A204.1 (cell line): ENCODE measurements at regions not wholly inside any gene's neighbourhood (a gene's known extent, or its start where the extent isn't known, plus 50 kb on each side); places are given as distances from the start of the nearest gene placed in this dataset.
A peak's percentile ranks its signal among the peaks of the same experiment; 100 is the strongest.

Source experiments
- FAIRE-seq: peaks from 2 replicates; lab custom pipeline; 2012; peaks lifted over from hg19 to GRCh38; lab: Jason Lieb, UNC

GRCh38 chr10:113443141-113443925 is 109.5 kb upstream of the HABP2 start:
- no peak for FAIRE-seq

GRCh38 chr10:113444766-113445365 is 108.0 kb upstream of the HABP2 start:
- FAIRE-seq = no peak

DNA sequence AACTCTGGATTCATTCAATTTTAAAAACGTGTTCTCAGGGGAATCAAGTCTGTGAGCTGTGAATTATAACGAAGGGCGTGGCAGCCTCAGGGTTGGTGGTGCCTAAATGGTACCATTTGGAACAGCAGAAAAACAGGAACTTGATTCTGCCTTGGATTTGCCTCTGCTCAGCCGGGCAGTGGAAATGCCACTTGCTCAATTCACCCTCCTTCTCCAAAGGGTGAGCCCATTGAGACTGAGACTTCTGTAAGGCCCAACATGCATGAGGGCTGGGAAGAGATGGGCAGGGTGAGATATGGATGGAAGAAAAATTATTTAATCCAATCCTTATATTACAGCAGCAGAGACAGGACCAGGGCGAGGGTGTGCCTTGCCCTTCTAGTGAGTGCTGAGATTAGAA is 107.1 kb upstream of the HABP2 start:
- FAIRE-seq = no peak

DNA sequence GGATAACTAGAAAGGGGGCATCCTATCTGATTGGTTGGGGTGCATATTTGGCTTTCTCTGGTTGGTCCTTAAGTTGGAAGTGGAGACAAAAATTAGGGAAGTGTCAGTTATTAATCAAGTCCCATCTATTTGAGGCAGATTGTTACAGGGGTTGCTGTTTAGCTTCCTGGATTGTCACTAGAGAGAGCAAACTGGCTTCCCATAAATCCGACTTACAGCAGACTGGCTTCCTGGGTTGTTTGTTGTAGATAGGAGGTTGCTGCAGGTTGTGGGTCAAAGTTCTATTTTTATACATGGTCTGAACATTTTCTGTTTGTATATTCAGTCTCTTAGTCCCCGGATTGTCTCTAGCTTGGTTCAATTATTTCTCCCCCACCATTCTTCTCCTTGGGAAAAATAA is 106.1 kb upstream of the HABP2 start:
- no peak for FAIRE-seq

DNA sequence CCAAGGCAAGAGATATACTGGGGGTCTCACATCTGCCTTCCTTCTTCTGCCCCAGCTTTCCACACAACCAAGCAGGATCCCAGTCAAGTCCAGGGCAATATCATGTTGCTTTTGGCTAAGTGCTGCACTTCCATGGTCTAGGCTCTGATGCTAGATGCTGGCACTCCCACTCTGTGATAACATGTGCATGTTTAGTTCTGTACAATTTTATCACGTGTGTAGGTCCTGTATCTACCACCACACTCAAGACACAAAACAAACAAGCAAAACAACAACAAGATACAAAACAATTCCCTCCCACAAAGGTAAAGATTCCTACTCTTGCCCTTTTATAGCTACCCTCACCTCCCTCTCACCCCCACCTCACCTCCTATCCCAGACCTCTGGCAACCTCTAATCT is 105.6 kb upstream of the HABP2 start:
- no peak for FAIRE-seq

GRCh38 chr10:113449006-113449695 is 103.7 kb upstream of the HABP2 start:
- no peak for FAIRE-seq

- FAIRE-seq = no peak
Observed at GRCh38 chr10:113450046-113450804, 102.6 kb upstream of the HABP2 start.

DNA sequence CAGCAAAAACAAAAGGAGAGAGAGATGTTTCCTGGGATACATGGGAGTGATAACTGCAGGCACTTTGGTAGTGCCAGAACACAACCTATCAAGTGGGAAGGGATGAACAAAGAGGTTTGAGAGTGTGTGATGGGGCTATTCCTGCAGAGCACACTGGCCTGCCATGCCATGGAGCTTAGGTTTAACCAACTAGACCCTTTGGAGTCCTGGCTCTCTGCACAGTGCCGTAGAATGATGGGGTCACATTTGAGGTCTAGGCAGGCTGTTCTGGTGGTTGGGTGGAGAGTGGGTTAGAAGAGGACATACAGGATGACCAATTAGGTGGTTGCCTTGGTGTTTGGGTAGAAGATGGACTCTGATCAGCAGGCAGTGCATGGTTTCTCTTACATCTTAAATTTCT is 101.9 kb upstream of the HABP2 start:
- FAIRE-seq = no peak

DNA sequence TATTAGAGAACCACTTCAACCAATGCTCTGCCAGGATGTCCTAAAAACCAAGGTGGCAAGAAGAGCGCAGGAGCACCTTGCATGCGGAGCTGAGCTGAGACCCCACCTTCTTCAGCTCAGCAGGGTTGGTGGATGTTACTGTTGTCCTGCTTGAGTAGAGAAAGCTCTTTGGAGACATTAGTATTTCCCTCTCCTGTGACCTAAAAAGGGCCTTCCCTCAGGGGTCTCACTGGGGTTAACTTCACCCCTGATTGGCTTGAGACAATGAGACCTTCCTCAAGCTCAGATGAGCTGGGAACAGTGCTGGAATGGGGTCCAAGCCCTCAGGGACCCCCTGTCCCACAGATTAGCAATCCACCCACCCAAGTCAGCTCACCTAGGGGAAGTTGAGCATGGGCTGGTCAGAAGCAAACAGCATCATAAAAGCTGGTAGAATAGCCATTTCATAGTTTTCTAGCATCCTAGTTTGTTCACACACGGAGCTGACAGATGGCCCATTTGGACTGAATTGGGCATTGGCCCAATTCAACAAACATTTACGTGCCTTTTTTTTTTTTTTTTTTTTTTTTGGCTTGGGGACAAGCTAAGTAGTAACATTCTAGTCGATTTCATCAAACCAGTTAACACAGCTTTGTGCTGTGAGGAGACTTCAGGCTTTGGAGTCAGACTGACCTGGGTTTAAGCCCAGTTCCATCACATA is 100.6 kb upstream of the HABP2 start:
- no peak for FAIRE-seq

GRCh38 chr10:113453351-113453750 is 99.5 kb upstream of the HABP2 start:
- FAIRE-seq = no peak

DNA sequence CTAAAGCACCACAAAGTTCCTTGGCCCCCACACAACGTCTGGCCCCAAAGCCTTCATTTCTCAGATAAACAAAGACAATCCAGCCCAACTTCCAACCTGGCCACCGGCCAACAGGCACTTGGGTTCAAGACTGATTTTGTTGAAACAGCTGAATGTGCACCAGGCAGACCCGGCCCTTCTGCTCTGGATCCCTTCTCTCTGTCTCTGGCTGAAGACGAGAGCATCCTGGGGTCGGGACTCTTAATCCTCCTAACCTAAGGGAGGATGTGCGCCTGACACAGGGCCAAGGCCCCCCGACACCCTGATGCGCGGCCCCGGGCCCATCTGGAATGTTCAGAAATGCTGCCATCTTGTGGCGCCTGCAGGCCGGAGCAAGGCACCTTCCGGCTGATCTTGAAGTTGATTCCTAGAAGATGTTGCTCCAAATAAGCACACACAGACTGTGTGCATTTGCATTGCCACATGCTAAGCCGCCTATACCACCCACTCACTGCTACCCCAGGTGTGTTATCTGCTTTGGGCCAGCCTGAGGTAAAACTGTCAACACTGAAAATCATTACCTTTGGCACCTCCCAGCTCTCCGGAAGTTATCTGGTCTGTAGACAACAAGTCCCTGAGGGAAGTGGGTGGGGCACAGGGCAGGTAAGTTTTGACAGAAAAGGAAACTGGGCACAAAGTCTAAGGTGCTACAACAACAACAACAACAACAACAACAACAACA is 98.4 kb upstream of the HABP2 start:
- no peak for FAIRE-seq

GRCh38 chr10:113455947-113456346 is 96.9 kb upstream of the HABP2 start:
- FAIRE-seq = no peak

GRCh38 chr10:113456741-113457140 is 96.1 kb upstream of the HABP2 start:
- FAIRE-seq = no peak

DNA sequence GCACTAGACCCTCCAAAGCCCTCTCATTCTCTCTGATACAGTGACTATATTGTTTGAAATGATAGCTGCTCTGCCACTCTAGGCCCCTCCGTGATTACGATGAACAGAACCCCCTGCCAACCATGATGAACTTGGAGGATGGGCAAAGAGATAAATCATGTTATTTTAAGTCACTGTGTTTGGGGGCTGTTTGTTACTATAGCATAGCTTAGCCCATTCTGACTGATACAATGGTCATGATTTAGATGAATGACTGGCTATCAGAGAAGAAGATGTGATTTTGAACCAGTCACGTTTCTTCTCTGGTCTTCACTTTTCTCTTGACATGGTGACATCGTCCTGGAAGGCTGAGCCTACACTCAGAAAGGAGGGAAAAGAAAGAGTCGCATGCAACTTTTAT is 95.4 kb upstream of the HABP2 start:
- no peak for FAIRE-seq

GRCh38 chr10:113458451-113458850 is 94.4 kb upstream of the HABP2 start:
- FAIRE-seq = no peak

DNA sequence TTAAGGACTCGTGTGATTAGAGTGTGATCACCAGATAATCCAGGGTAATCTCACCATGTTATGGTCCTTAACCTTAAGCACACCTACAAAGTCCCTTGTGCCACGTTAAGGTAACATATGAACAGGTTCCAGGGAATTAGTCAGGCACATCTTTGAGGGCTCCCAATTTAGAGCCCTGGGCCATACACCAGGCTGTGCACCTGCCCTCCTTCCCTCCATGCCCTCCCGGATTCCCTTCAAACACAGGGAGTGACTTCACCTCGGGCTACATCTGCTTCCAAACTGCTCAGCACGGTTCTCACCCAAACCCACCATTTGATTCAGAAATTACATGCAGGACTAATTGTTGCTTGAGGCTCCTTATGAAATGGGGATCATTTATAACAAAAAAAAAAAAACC is 93.9 kb upstream of the HABP2 start:
- FAIRE-seq = no peak

DNA sequence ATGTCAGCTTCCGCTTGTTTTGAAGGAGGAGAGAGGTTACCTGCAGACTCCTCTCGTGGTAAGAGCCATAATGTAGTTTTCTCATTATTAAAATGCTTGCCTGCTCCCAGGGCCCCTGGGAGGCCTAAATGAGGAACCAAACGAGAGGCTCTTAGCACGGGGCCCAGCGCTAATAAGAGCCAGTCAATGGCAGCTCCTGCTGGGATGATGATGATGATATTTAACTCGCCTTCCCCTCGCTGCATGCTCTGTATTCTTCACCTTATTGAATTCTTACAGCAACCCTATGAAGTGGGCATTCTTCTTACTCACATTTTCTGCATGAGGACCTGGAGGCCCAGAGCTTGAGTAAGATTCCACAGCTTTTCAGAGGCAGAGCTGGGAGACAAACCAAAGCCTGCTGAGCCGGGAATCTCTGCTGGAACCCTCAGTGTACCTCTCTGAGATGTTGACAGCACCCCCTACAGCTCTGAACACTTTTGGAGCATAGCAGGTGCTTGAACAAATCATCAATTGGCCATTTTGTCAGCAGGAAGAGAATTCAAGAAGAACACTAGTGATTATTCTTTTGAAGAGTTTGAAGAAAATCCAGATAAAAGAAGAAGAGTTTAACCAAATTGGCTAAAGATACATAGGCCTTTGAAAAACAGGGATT is 93.1 kb upstream of the HABP2 start:
- FAIRE-seq = no peak

GRCh38 chr10:113463083-113463482 is 89.8 kb upstream of the HABP2 start:
- peak; percentile 49 for FAIRE-seq

- FAIRE-seq = no peak
Observed at GRCh38 chr10:113463777-113464176, 89.1 kb upstream of the HABP2 start.

GRCh38 chr10:113469796-113470195 is 83.1 kb upstream of the HABP2 start:
- FAIRE-seq = no peak
